ENCODE measurements at regions not wholly inside any gene's neighbourhood (a gene's known extent, or its start where the extent isn't known, plus 50 kb on each side); places are given as distances from the start of the nearest gene placed in this dataset.

- no peak overlapping the region for H3K4me3 ChIP-seq
- no peaks in the 10 kb centered on the region for H3K9me3 ChIP-seq
- H3K4me1 ChIP-seq, result no peaks in the 10 kb centered on the region
- intact Hi-C loops (cut with DNase I; ENCODE audit: low total_unique reads), result no loop called here
- no peaks in the 10 kb centered on the region for H3K27me3 ChIP-seq
- H3K27ac ChIP-seq, result no peak overlapping the region
- TF ChIP-seq CTCF (IDR thresholded peaks at IDR 0.05), result no peak
- no peak for TF ChIP-seq POLR2AphosphoS5 (IDR thresholded peaks at IDR 0.05)
- no peak for TF ChIP-seq POLR2A (IDR thresholded peaks at IDR 0.05)
- DNase-seq (ENCODE audit: low spot score in 2 of 2), result no peak
- H3K36me3 ChIP-seq, result no peaks in the 10 kb centered on the region
These were observed 371.4 kb downstream of the NR2F2 start for GRCh38 chr15:96701877-96702276.

- Histone ChIP-seq H3K4me1 (no peaks in the 10 kb centered on the region), H3K27me3 (no peaks in the 10 kb centered on the region), H3K4me3 (no peak overlapping the region), H3K27ac (no peak overlapping the region), H3K36me3 (no peaks in the 10 kb centered on the region), H3K9me3 (no peaks in the 10 kb centered on the region)
- intact Hi-C loops (cut with DNase I; ENCODE audit: low total_unique reads), result no loop called here
- no peak for DNase-seq (ENCODE audit: low spot score in 2 of 2)
- TF ChIP-seq POLR2A (IDR thresholded peaks at IDR 0.05), result no peak
- TF ChIP-seq CTCF (IDR thresholded peaks at IDR 0.05), result no peak
- no peak for TF ChIP-seq POLR2AphosphoS5 (IDR thresholded peaks at IDR 0.05)
These were observed 372.1 kb downstream of the NR2F2 start for GRCh38 chr15:96702589-96702988.

GRCh38 chr15:96703091-96703490 lies 372.6 kb downstream of the NR2F2 start:
- no peak for TF ChIP-seq CTCF (IDR thresholded peaks at IDR 0.05)
- TF ChIP-seq POLR2AphosphoS5 (IDR thresholded peaks at IDR 0.05), result no peak
- no peak for TF ChIP-seq POLR2A (IDR thresholded peaks at IDR 0.05)
- no peaks in the 10 kb centered on the region for H3K9me3 ChIP-seq
- H3K36me3 ChIP-seq, result no peaks in the 10 kb centered on the region
- DNase-seq (ENCODE audit: low spot score in 2 of 2), result no peak
- H3K4me1 ChIP-seq, result no peaks in the 10 kb centered on the region
- H3K27ac ChIP-seq, result no peak overlapping the region
- H3K4me3 ChIP-seq, result no peak overlapping the region
- H3K27me3 ChIP-seq, result no peaks in the 10 kb centered on the region
- intact Hi-C loops (cut with DNase I; ENCODE audit: low total_unique reads), result no loop called here

GRCh38 chr15:96703794-96704550 lies 373.5 kb downstream of the NR2F2 start:
- Histone ChIP-seq H3K4me3 (no peak overlapping the region), H3K4me1 (no peaks in the 10 kb centered on the region), H3K9me3 (no peaks in the 10 kb centered on the region), H3K27me3 (no peaks in the 10 kb centered on the region), H3K36me3 (no peaks in the 10 kb centered on the region), H3K27ac (no peak overlapping the region)
- TF ChIP-seq POLR2A (IDR thresholded peaks at IDR 0.05) (no peak), CTCF (IDR thresholded peaks at IDR 0.05) (no peak), POLR2AphosphoS5 (IDR thresholded peaks at IDR 0.05) (no peak)
- intact Hi-C loops (cut with DNase I; ENCODE audit: low total_unique reads), result no loop called here
- no peak for DNase-seq (ENCODE audit: low spot score in 2 of 2)

GRCh38 chr15:96716075-96716474 lies 385.6 kb downstream of the NR2F2 start:
- H3K36me3 ChIP-seq, result no peaks in the 10 kb centered on the region
- no peaks in the 10 kb centered on the region for H3K9me3 ChIP-seq
- intact Hi-C loops (cut with DNase I; ENCODE audit: low total_unique reads), result no loop called here
- no peak for TF ChIP-seq POLR2AphosphoS5 (IDR thresholded peaks at IDR 0.05)
- TF ChIP-seq POLR2A (IDR thresholded peaks at IDR 0.05), result no peak
- TF ChIP-seq CTCF (IDR thresholded peaks at IDR 0.05), result no peak
- H3K27me3 ChIP-seq, result peaks cover 0 to 3% of the 10 kb centered on the region in 2 donors
- no peak for DNase-seq (ENCODE audit: low spot score in 2 of 2)
- no peaks in the 10 kb centered on the region for H3K4me1 ChIP-seq
- H3K4me3 ChIP-seq, result no peak overlapping the region
- H3K27ac ChIP-seq, result no peak overlapping the region

All from breast epithelium (tissue), 4 donors.